Immature natural killer cell (primary cell): ENCODE measurements at regions not wholly inside any gene's neighbourhood (a gene's known extent, or its start where the extent isn't known, plus 50 kb on each side); places are given as distances from the start of the nearest gene placed in this dataset.

Experiments used
- DNase-seq, 3 donors: peaks; one replicate each; pipeline ENCODE4 v3.0.0; 2022; ENCODE audit warnings: mixed read lengths in 1 of 3
- H3K27ac Mint-ChIP-seq, 6 donors: one replicate each; pipeline ENCODE4 v1.8.0; 2020; ENCODE audit warnings: mixed read lengths in 6 of 6, mild to moderate bottlenecking in 5 of 6, inconsistent platforms in 4 of 6, moderate library complexity in 3 of 6
- H3K27me3 Mint-ChIP-seq, 3 donors: one replicate each; pipeline ENCODE4 v1.8.0; 2020 to 2021; ENCODE audit warnings: low read depth in 3 of 3, mild to moderate bottlenecking in 3 of 3, mixed read lengths in 3 of 3, moderate library complexity in 3 of 3, inconsistent platforms in 1 of 3
- H3K36me3 Mint-ChIP-seq, 3 donors: one replicate each; pipeline ENCODE4 v1.8.0; 2020; ENCODE audit warnings: mixed read lengths in 3 of 3, inconsistent platforms in 2 of 3, mild to moderate bottlenecking in 2 of 3
- H3K4me1 Mint-ChIP-seq, 2 donors: one replicate each; pipeline ENCODE4 v1.8.0; 2020; ENCODE audit warnings: inconsistent platforms in 2 of 2, mild to moderate bottlenecking in 2 of 2, mixed read lengths in 2 of 2, moderate library complexity in 1 of 2
- H3K4me3 Mint-ChIP-seq, 5 donors: one replicate each; pipeline ENCODE4 v1.8.0; 2020; ENCODE audit warnings: mild to moderate bottlenecking in 5 of 5, mixed read lengths in 5 of 5, inconsistent platforms in 3 of 5, moderate library complexity in 3 of 5
- H3K9me3 Mint-ChIP-seq, 6 donors: one replicate each; pipeline ENCODE4 v1.8.0; 2020; ENCODE audit warnings: mild to moderate bottlenecking in 6 of 6, mixed read lengths in 6 of 6, inconsistent platforms in 4 of 6, moderate library complexity in 3 of 6

GRCh38 chr6:11388983-11389944 lies 148.3 kb upstream of the TMEM170B start:
- Mint-ChIP-seq H3K4me3 (no peak overlapping the region), H3K27me3 (peaks cover 0 to 8% (median 2%) of the 10 kb centered on the region in 3 donors), H3K27ac (no peak overlapping the region), H3K36me3 (no peaks in the 10 kb centered on the region), H3K4me1 (peaks cover 0 to 7% of the 10 kb centered on the region in 2 donors), H3K9me3 (no peaks in the 10 kb centered on the region)
- no peak for DNase-seq

- Mint-ChIP-seq H3K27ac (no peak overlapping the region), H3K4me3 (no peak overlapping the region), H3K9me3 (no peaks in the 10 kb centered on the region), H3K27me3 (peaks cover 0 to 8% (median 2%) of the 10 kb centered on the region in 3 donors), H3K36me3 (no peaks in the 10 kb centered on the region), H3K4me1 (peaks cover 5 to 7% of the 10 kb centered on the region in 2 donors)
- DNase-seq: no peak
Observed at GRCh38 chr6:11387707-11388430, 149.7 kb upstream of the TMEM170B start.

GRCh38 chr6:11386726-11387125 lies 150.8 kb upstream of the TMEM170B start:
- H3K9me3 Mint-ChIP-seq: no peaks in the 10 kb centered on the region
- DNase-seq: no peak
- peak overlapping the region in 1 of 5 donors; percentile 20 for H3K4me3 Mint-ChIP-seq
- no peaks in the 10 kb centered on the region for H3K36me3 Mint-ChIP-seq
- peaks cover 17% of the 10 kb centered on the region in 2 donors for H3K4me1 Mint-ChIP-seq
- H3K27me3 Mint-ChIP-seq: peaks cover 0 to 7% (median 2%) of the 10 kb centered on the region in 3 donors
- H3K27ac Mint-ChIP-seq: peak overlapping the region in 1 of 6 donors; percentile 3

- Mint-ChIP-seq H3K36me3 (no peaks in the 10 kb centered on the region), H3K4me1 (peaks cover 21% of the 10 kb centered on the region in 2 donors), H3K4me3 (no peak overlapping the region), H3K27ac (no peak overlapping the region), H3K9me3 (no peaks in the 10 kb centered on the region), H3K27me3 (peaks cover 0 to 7% (median 2%) of the 10 kb centered on the region in 3 donors)
- DNase-seq: no peak
Observed at GRCh38 chr6:11386323-11386722, 151.2 kb upstream of the TMEM170B start.

GRCh38 chr6:11384531-11385309 lies 152.3 kb upstream of the NEDD9 start:
- Mint-ChIP-seq H3K27ac (no peak overlapping the region), H3K9me3 (no peaks in the 10 kb centered on the region), H3K4me1 (peaks cover 37% of the 10 kb centered on the region in 2 donors), H3K4me3 (no peak overlapping the region), H3K36me3 (peaks cover 0 to 8% (median 7%) of the 10 kb centered on the region in 3 donors), H3K27me3 (peaks cover 0 to 5% (median 1%) of the 10 kb centered on the region in 3 donors)
- no peak for DNase-seq

- peaks cover 8 to 19% (median 12%) of the 10 kb centered on the region in 3 donors for H3K36me3 Mint-ChIP-seq
- peak overlapping the region; percentile 81 to 99 (median 95) for H3K4me3 Mint-ChIP-seq
- peaks cover 55 to 59% of the 10 kb centered on the region in 2 donors for H3K4me1 Mint-ChIP-seq
- peaks cover 0 to 4% (median 2%) of the 10 kb centered on the region in 3 donors for H3K27me3 Mint-ChIP-seq
- DNase-seq: peak; percentile 75 to 78 (median 78)
- peak overlapping the region; percentile 89 to 97 (median 95) for H3K27ac Mint-ChIP-seq
- H3K9me3 Mint-ChIP-seq: no peaks in the 10 kb centered on the region
Observed at GRCh38 chr6:11381801-11382513, 149.5 kb upstream of the NEDD9 start.

- Mint-ChIP-seq H3K27me3 (peaks cover 0 to 4% (median 0%) of the 10 kb centered on the region in 3 donors), H3K9me3 (no peaks in the 10 kb centered on the region), H3K27ac (peak overlapping the region; percentile 89 to 97 (median 95)), H3K36me3 (peaks cover 9 to 22% (median 15%) of the 10 kb centered on the region in 3 donors), H3K4me3 (peak overlapping the region; percentile 81 to 99 (median 95)), H3K4me1 (peaks cover 63 to 67% of the 10 kb centered on the region in 2 donors)
- DNase-seq: no peak
Observed at GRCh38 chr6:11380969-11381744, 148.7 kb upstream of the NEDD9 start.

GRCh38 chr6:11380549-11380948 lies 148.1 kb upstream of the NEDD9 start:
- Mint-ChIP-seq H3K27me3 (peaks cover 0 to 4% (median 0%) of the 10 kb centered on the region in 3 donors), H3K9me3 (no peaks in the 10 kb centered on the region), H3K36me3 (peaks cover 12 to 24% (median 18%) of the 10 kb centered on the region in 3 donors), H3K4me3 (peak overlapping the region; percentile 81 to 99 (median 95)), H3K4me1 (peaks cover 69 to 71% of the 10 kb centered on the region in 2 donors), H3K27ac (peak overlapping the region; percentile 53 to 97 (median 94))
- DNase-seq: no peak

GRCh38 chr6:11379805-11380204 lies 147.3 kb upstream of the NEDD9 start:
- no peak for DNase-seq
- H3K4me3 Mint-ChIP-seq: peak overlapping the region; percentile 81 to 99 (median 95)
- H3K4me1 Mint-ChIP-seq: peaks cover 77 to 78% of the 10 kb centered on the region in 2 donors
- H3K36me3 Mint-ChIP-seq: peaks cover 12 to 32% (median 22%) of the 10 kb centered on the region in 3 donors
- no peaks in the 10 kb centered on the region for H3K9me3 Mint-ChIP-seq
- H3K27me3 Mint-ChIP-seq: peaks cover 0 to 4% (median 0%) of the 10 kb centered on the region in 3 donors
- H3K27ac Mint-ChIP-seq: peak overlapping the region; percentile 29 to 94 (median 88)

- peaks cover 17 to 32% (median 22%) of the 10 kb centered on the region in 3 donors for H3K36me3 Mint-ChIP-seq
- H3K4me3 Mint-ChIP-seq: no peak overlapping the region
Observed at GRCh38 chr6:11378639-11379038, 146.2 kb upstream of the NEDD9 start.

GRCh38 chr6:11374036-11375010 lies 141.9 kb upstream of the NEDD9 start:
- peak overlapping the region; percentile 19 to 80 (median 62) for H3K27ac Mint-ChIP-seq
- peak in 1 of 3 donors; percentile 9 for DNase-seq
- H3K4me3 Mint-ChIP-seq: peak overlapping the region; percentile 1 to 24 (median 10)
- peaks cover 17 to 29% (median 20%) of the 10 kb centered on the region in 3 donors for H3K36me3 Mint-ChIP-seq
- peaks cover 70 to 80% of the 10 kb centered on the region in 2 donors for H3K4me1 Mint-ChIP-seq
- peaks cover 0 to 2% (median 0%) of the 10 kb centered on the region in 3 donors for H3K27me3 Mint-ChIP-seq
- peaks cover 0 to 2% (median 0%) of the 10 kb centered on the region in 6 donors for H3K9me3 Mint-ChIP-seq

More at GRCh38 chr6:11378639-11379038, 146.2 kb upstream of the NEDD9 start:
- DNase-seq: no peak
- Mint-ChIP-seq H3K27ac (peak overlapping the region in 1 of 6 donors; percentile 42), H3K27me3 (peaks cover 0 to 4% (median 0%) of the 10 kb centered on the region in 3 donors), H3K9me3 (no peaks in the 10 kb centered on the region), H3K4me1 (peaks cover 88 to 90% of the 10 kb centered on the region in 2 donors)
